Gastrocnemius medialis (tissue), 4 donors: ENCODE measurements at regions not wholly inside any gene's neighbourhood (a gene's known extent, or its start where the extent isn't known, plus 50 kb on each side); places are given as distances from the start of the nearest gene placed in this dataset.

Source experiments
- ATAC-seq, 2 donors: fragments of 150-250 bp; one replicate each; pipeline ENCODE4 v1.9.1; 2016
- DNase-seq, 2 donors: peaks; one replicate each; pipeline ENCODE4 v3.0.0-alpha.2; 2019
- H3K27ac ChIP-seq, 4 donors: fragments of 200-600 bp; sonication (generic); 1 replicate in 1 of 4; 2 replicates in 3 of 4; pipeline ENCODE4 v1.5.1; 2016 to 2018; ENCODE audit warnings: mild to moderate bottlenecking in 2 of 4, moderate library complexity in 1 of 4
- H3K27me3 ChIP-seq, 3 donors: fragments of 200-600 bp; sonication (generic) in 2 of 3; 1 replicate in 1 of 3; 2 replicates in 2 of 3; pipeline versions ENCODE4 v1.5.1 to v1.6.0; 2016 to 2019; ENCODE audit warnings: mild to moderate bottlenecking in 1 of 3, moderate library complexity in 1 of 3
- H3K36me3 ChIP-seq, 2 donors: fragments of 200-600 bp; sonication (generic) in 1 of 2; one replicate each; pipeline ENCODE4 v1.5.1; 2017 to 2018
- H3K4me1 ChIP-seq, 2 donors: fragments of 200-600 bp; sonication (generic) in 1 of 2; one replicate each; pipeline ENCODE4 v1.5.1; 2016 to 2017; ENCODE audit warnings: mild to moderate bottlenecking in 2 of 2
- H3K4me3 ChIP-seq, 4 donors: fragments of 200-600 bp; sonication (generic) in 3 of 4; 1 replicate in 1 of 4; 2 replicates in 3 of 4; pipeline ENCODE4 v1.5.1; 2016 to 2019; ENCODE audit warnings: mild to moderate bottlenecking in 2 of 4
- H3K9me3 ChIP-seq, 3 donors: fragments of 200-600 bp; sonication (generic) in 2 of 3; 1 replicate in 1 of 3; 2 replicates in 2 of 3; pipeline ENCODE4 v1.5.1; 2016 to 2019
- CTCF ChIP-seq, 5 experiments: fragments of 450-650 bp in 3 of 5; fragments of 200-600 bp in 2 of 5; sonication (generic) in 2 of 5; IDR thresholded peaks in 4 of 5; conservative IDR thresholded peaks in 1 of 5; 1 replicate in 4 of 5; 2 replicates in 1 of 5; pipeline ENCODE4 v1.5.1; 2016 to 2019; ENCODE audit warnings: antibody characterized with exemption in 5 of 5, mild to moderate bottlenecking in 3 of 5, moderate library complexity in 3 of 5
- POLR2A ChIP-seq, 2 donors: fragments of 450-650 bp; IDR thresholded peaks; one replicate each; pipeline ENCODE4 v1.6.1; 2017; ENCODE audit warnings: antibody characterized with exemption in 2 of 2, mild to moderate bottlenecking in 2 of 2, moderate library complexity in 2 of 2
- in situ Hi-C, 4 donors: fragments of 200-750 bp; cut with MboI; loops; one replicate each; pipeline versions ENCODE4 v1.15.0 to v1.8.0; 2017; ENCODE audit warnings: low sequenced_read_pairs in 4 of 4
- intact Hi-C: fragments of 100-400 bp; cut with DNase I; formaldehyde crosslinking; loops from one replicate; pipeline ENCODE4 v1.15.1; 2023; ENCODE audit warnings: low total_unique reads

- no peak overlapping the region for H3K27ac ChIP-seq
- no peaks in the 10 kb centered on the region for H3K27me3 ChIP-seq
- H3K9me3 ChIP-seq: no peaks in the 10 kb centered on the region
- no peak overlapping the region for H3K4me3 ChIP-seq
- no peaks in the 10 kb centered on the region for H3K4me1 ChIP-seq
- ATAC-seq (no peak), DNase-seq (no peak)
- no peaks in the 10 kb centered on the region for H3K36me3 ChIP-seq
- in situ Hi-C loops: no loop called here
- intact Hi-C loops: no loop called here
- TF ChIP-seq POLR2A (IDR thresholded peaks at IDR 0.05): no peak
These were observed 300.4 kb downstream of the DTWD2 start for GRCh38 chr5:118687661-118688621.

- H3K4me1 ChIP-seq: no peaks in the 10 kb centered on the region
- H3K9me3 ChIP-seq: no peaks in the 10 kb centered on the region
- TF ChIP-seq POLR2A (IDR thresholded peaks at IDR 0.05): no peak
- TF ChIP-seq CTCF (IDR thresholded peaks at IDR 0.05 in 4 of 5, conservative IDR thresholded peaks at IDR 0.05 in 1 of 5): no peak
- no peaks in the 10 kb centered on the region for H3K36me3 ChIP-seq
- H3K4me3 ChIP-seq: no peak overlapping the region
- DNase-seq (no peak), ATAC-seq (no peak)
- intact Hi-C loops (no loop called here), in situ Hi-C loops (no loop called here)
- no peaks in the 10 kb centered on the region for H3K27me3 ChIP-seq
- H3K27ac ChIP-seq: no peak overlapping the region
These were observed 301.2 kb downstream of the DTWD2 start for GRCh38 chr5:118687100-118687499.

- Histone ChIP-seq H3K27me3 (no peaks in the 10 kb centered on the region), H3K27ac (no peak overlapping the region), H3K4me1 (no peaks in the 10 kb centered on the region), H3K9me3 (no peaks in the 10 kb centered on the region), H3K4me3 (no peak overlapping the region), H3K36me3 (no peaks in the 10 kb centered on the region)
- DNase-seq (no peak), ATAC-seq (no peak)
- intact Hi-C loops: no loop called here
- TF ChIP-seq POLR2A (IDR thresholded peaks at IDR 0.05) (no peak), CTCF (IDR thresholded peaks at IDR 0.05 in 4 of 5, conservative IDR thresholded peaks at IDR 0.05 in 1 of 5) (no peak)
- in situ Hi-C loops: no loop called here
These were observed 306.7 kb downstream of the DTWD2 start for GRCh38 chr5:118681655-118682054.

- Histone ChIP-seq H3K36me3 (no peaks in the 10 kb centered on the region), H3K4me3 (no peak overlapping the region), H3K9me3 (no peaks in the 10 kb centered on the region), H3K27ac (no peak overlapping the region), H3K27me3 (no peaks in the 10 kb centered on the region), H3K4me1 (no peaks in the 10 kb centered on the region)
- TF ChIP-seq POLR2A (IDR thresholded peaks at IDR 0.05) (no peak), CTCF (IDR thresholded peaks at IDR 0.05 in 4 of 5, conservative IDR thresholded peaks at IDR 0.05 in 1 of 5) (no peak)
- DNase-seq (no peak), ATAC-seq (no peak)
- intact Hi-C loops: no loop called here
- in situ Hi-C loops: no loop called here
These were observed 308.9 kb downstream of the DTWD2 start for GRCh38 chr5:118679264-118679940.

GRCh38 chr5:118678746-118679145 is 309.6 kb downstream of the DTWD2 start:
- no peak for TF ChIP-seq CTCF (IDR thresholded peaks at IDR 0.05 in 4 of 5, conservative IDR thresholded peaks at IDR 0.05 in 1 of 5)
- no peak for TF ChIP-seq POLR2A (IDR thresholded peaks at IDR 0.05)
- Histone ChIP-seq H3K36me3 (no peaks in the 10 kb centered on the region), H3K4me1 (no peaks in the 10 kb centered on the region), H3K27me3 (no peaks in the 10 kb centered on the region), H3K27ac (no peak overlapping the region), H3K4me3 (no peak overlapping the region), H3K9me3 (no peaks in the 10 kb centered on the region)
- no peak for DNase-seq
- intact Hi-C loops: no loop called here
- in situ Hi-C loops: no loop called here
- no peak for ATAC-seq
